ENCODE measurements at regions not wholly inside any gene's neighbourhood (a gene's known extent, or its start where the extent isn't known, plus 50 kb on each side); places are given as distances from the start of the nearest gene placed in this dataset.

GRCh38 chr17:13084420-13084819 is 66.6 kb upstream of the ELAC2 start:
- TF ChIP-seq, protein P1, sequence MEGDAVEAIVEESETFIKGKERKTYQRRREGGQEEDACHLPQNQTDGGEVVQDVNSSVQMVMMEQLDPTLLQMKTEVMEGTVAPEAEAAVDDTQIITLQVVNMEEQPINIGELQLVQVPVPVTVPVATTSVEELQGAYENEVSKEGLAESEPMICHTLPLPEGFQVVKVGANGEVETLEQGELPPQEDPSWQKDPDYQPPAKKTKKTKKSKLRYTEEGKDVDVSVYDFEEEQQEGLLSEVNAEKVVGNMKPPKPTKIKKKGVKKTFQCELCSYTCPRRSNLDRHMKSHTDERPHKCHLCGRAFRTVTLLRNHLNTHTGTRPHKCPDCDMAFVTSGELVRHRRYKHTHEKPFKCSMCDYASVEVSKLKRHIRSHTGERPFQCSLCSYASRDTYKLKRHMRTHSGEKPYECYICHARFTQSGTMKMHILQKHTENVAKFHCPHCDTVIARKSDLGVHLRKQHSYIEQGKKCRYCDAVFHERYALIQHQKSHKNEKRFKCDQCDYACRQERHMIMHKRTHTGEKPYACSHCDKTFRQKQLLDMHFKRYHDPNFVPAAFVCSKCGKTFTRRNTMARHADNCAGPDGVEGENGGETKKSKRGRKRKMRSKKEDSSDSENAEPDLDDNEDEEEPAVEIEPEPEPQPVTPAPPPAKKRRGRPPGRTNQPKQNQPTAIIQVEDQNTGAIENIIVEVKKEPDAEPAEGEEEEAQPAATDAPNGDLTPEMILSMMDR (IDR thresholded peaks at IDR 0.05; ENCODE audit: control extremely low read depth in 1 of 3, insufficient read depth in 1 of 3, low read depth in 1 of 3, low read length in 3 of 3): no peak
- TF ChIP-seq ATF3 (IDR thresholded peaks at IDR 0.05; ENCODE audit: insufficient read depth, low read depth, low read length): no peak
